OCI-LY7 (cell line): ENCODE measurements at regions not wholly inside any gene's neighbourhood (a gene's known extent, or its start where the extent isn't known, plus 50 kb on each side); places are given as distances from the start of the nearest gene placed in this dataset.
A peak's percentile ranks its signal among the peaks of the same experiment; 100 is the strongest.

Experiments
- BruUV-seq: library from RNA; stranded (reverse); fragments of 400-500 nt; replicated peaks from 2 replicates; lab custom pipeline; 2021; lab: Mats Ljungman, UMichigan
- CTCF ChIA-PET: fragments of 300-600 bp; sonication (Branson Sonifier 250); formaldehyde crosslinking; loops from one replicate; lab custom pipeline; 2022; ENCODE audit warnings: antibody characterized with exemption; ENCODE audit not compliant: unreplicated experiment; lab: Charles Lee
- POLR2A ChIA-PET: fragments of 300-600 bp; sonication (Branson Sonifier 250); formaldehyde crosslinking; loops from one replicate; lab custom pipeline; 2022; ENCODE audit warnings: antibody characterized with exemption; lab: Charles Lee
- DNase-seq: peaks from one replicate; pipeline ENCODE4 v3.0.0-alpha.2; 2015; ENCODE audit warnings: low spot score
- H2AFZ ChIP-seq: fragments of 200-600 bp; sonication (generic), shearing (Covaris generic); 2 replicates; pipeline ENCODE4 v1.6.1; 2014; ENCODE audit warnings: mild to moderate bottlenecking, antibody characterized with exemption, low read length, moderate library complexity
- H3K27ac ChIP-seq: fragments of 200-600 bp; sonication (generic); 2 replicates; pipeline ENCODE4 v1.5.1; 2014; ENCODE audit warnings: mixed run types, low read depth, mild to moderate bottlenecking, moderate library complexity, low read length, inconsistent platforms; ENCODE audit not compliant: poor library complexity, severe bottlenecking
- H3K36me3 ChIP-seq: fragments of 200-600 bp; sonication (generic); 2 replicates; pipeline ENCODE4 v1.6.1; 2014; ENCODE audit warnings: mild to moderate bottlenecking, antibody characterized with exemption, low read length, moderate library complexity, mixed read lengths; ENCODE audit not compliant: insufficient read depth
- H3K4me1 ChIP-seq: fragments of 200-600 bp; sonication (generic); 2 replicates; pipeline ENCODE4 v1.5.1; 2014; ENCODE audit warnings: mild to moderate bottlenecking, low read length; ENCODE audit not compliant: insufficient read depth, poor library complexity, severe bottlenecking
- H3K4me2 ChIP-seq: fragments of 200-600 bp; sonication (generic); 2 replicates; pipeline ENCODE4 v1.6.1; 2014; ENCODE audit warnings: mild to moderate bottlenecking, low read length
- H3K4me3 ChIP-seq: fragments of 200-600 bp; sonication (generic); 2 replicates; pipeline ENCODE4 v1.5.1; 2014; ENCODE audit warnings: mild to moderate bottlenecking, low read depth, low read length; ENCODE audit not compliant: poor library complexity, severe bottlenecking
- H3K79me2 ChIP-seq: fragments of 200-600 bp; sonication (generic); 2 replicates; pipeline ENCODE4 v1.6.1; 2016; ENCODE audit warnings: low read depth, mild to moderate bottlenecking, low read length, moderate library complexity, mixed read lengths; ENCODE audit not compliant: insufficient read depth
- H3K9me2 ChIP-seq: fragments of 200-600 bp; sonication (generic); 2 replicates; pipeline ENCODE4 v1.6.1; 2016; ENCODE audit warnings: mild to moderate bottlenecking, low read length, mixed read lengths; ENCODE audit not compliant: insufficient read depth
- H3K9me3 ChIP-seq: fragments of 200-600 bp; sonication (generic); 2 replicates; pipeline ENCODE4 v1.6.1; 2014; ENCODE audit warnings: mild to moderate bottlenecking, mixed run types, low read length, mixed read lengths
- H4K20me1 ChIP-seq: fragments of 200-600 bp; sonication (generic); 2 replicates; pipeline ENCODE4 v1.6.1; 2014; ENCODE audit warnings: mild to moderate bottlenecking, antibody characterized with exemption, low read length, moderate library complexity, mixed read lengths; ENCODE audit not compliant: insufficient read depth
- EZH2phosphoT487 ChIP-seq: fragments of 200-600 bp; sonication (generic); IDR thresholded peaks from 2 replicates; pipeline ENCODE4 v1.6.1; 2018; ENCODE audit warnings: low read depth, borderline replicate concordance, mild to moderate bottlenecking, mixed run types, antibody characterized with exemption, low read length, moderate library complexity, mixed read lengths
- intact Hi-C: fragments of 100-400 bp; cut with micrococcal nuclease; formaldehyde crosslinking; loops from one replicate; pipeline ENCODE4 v1.10.0; 2022; ENCODE audit not compliant: unreplicated experiment
- TF ChIP-seq, protein P1 (sequence below): fragments of 200-600 bp; sonication (generic); conservative IDR thresholded peaks from 2 replicates; pipeline ENCODE4 v1.5.1; 2014; ENCODE audit warnings: mild to moderate bottlenecking, antibody characterized with exemption, low read length, moderate library complexity, mixed read lengths

DNA sequence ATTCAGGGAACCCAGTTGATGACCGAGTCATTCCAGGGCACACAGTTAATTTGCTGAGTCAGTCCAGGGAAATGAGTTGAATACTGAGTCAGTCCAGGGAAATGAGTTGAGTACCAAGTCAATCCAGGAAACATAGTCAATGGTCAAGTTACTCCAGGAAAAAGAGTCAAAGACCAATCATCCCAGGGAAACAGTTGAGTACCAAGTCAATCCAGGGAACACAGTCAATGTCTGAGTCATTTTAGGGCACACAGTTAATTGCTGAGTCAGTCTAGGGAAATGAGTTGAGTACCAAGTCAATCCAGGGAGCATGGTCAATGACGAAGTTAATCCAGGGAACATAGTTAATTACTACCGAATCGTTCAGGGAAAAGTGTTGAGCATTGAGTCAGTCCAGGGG lies 754.4 kb downstream of the NLGN4X start:
- H3K4me1 ChIP-seq: no peaks in the 10 kb centered on the region
- no peaks in the 10 kb centered on the region for H3K9me2 ChIP-seq
- CTCF ChIA-PET: no interaction called here
- no peak overlapping the region for H3K4me2 ChIP-seq
- BruUV-seq: no TSS peak
- H3K9me3 ChIP-seq: no peaks in the 10 kb centered on the region
- POLR2A ChIA-PET: no interaction called here
- H2AFZ ChIP-seq: no peak overlapping the region
- intact Hi-C loops: no loop called here
- no peak overlapping the region for H3K27ac ChIP-seq
- no peaks in the 10 kb centered on the region for H4K20me1 ChIP-seq
- H3K4me3 ChIP-seq: no peak overlapping the region
- no peaks in the 10 kb centered on the region for H3K36me3 ChIP-seq
- no peak for DNase-seq
- H3K79me2 ChIP-seq: no peaks in the 10 kb centered on the region
- no peak for TF ChIP-seq EZH2phosphoT487
- TF ChIP-seq, protein P1, sequence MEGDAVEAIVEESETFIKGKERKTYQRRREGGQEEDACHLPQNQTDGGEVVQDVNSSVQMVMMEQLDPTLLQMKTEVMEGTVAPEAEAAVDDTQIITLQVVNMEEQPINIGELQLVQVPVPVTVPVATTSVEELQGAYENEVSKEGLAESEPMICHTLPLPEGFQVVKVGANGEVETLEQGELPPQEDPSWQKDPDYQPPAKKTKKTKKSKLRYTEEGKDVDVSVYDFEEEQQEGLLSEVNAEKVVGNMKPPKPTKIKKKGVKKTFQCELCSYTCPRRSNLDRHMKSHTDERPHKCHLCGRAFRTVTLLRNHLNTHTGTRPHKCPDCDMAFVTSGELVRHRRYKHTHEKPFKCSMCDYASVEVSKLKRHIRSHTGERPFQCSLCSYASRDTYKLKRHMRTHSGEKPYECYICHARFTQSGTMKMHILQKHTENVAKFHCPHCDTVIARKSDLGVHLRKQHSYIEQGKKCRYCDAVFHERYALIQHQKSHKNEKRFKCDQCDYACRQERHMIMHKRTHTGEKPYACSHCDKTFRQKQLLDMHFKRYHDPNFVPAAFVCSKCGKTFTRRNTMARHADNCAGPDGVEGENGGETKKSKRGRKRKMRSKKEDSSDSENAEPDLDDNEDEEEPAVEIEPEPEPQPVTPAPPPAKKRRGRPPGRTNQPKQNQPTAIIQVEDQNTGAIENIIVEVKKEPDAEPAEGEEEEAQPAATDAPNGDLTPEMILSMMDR: no peak

DNA sequence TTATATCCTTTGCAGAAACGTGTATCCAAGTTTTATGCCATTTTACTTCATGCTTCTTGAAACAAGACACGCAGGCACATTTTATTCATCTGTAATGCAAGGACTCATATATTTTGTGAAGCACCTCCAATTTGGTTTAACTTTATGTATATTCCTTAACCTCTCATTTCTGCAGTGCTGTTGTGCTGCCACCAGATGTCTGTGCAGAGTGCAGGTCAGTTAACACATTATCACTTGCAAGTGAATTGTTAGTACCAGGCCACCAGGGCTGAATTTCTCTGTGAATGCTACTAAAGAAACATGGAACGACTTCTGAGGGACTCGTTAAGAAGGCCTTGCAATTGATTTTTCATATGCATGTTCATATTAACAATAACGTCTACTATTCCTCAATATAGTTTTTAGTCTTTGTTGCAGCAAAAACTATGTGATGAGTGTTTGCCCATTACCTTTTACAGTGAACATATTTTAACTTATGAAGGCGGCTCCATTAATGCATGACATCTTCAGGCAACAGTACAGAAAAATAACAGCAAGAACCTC lies 770.3 kb downstream of the NLGN4X start:
- no peaks in the 10 kb centered on the region for H3K4me1 ChIP-seq
- no peak overlapping the region for H3K27ac ChIP-seq
- no peaks in the 10 kb centered on the region for H3K36me3 ChIP-seq
- no peaks in the 10 kb centered on the region for H3K79me2 ChIP-seq
- peak; percentile 21 for DNase-seq
- no peaks in the 10 kb centered on the region for H3K9me3 ChIP-seq
- POLR2A ChIA-PET: interaction anchor here (0.6 kb wide), 1 partner anchor 744 kb away, joined by 3 read pairs; no protein-coding TSS in a partner anchor
- no TSS peak for BruUV-seq
- no peak overlapping the region for H2AFZ ChIP-seq
- intact Hi-C loops: no loop called here
- no peaks in the 10 kb centered on the region for H3K9me2 ChIP-seq
- TF ChIP-seq, protein P1: peak; percentile 52
- TF ChIP-seq EZH2phosphoT487: no peak
- CTCF ChIA-PET: no interaction called here
- no peak overlapping the region for H3K4me3 ChIP-seq
- H4K20me1 ChIP-seq: no peaks in the 10 kb centered on the region
- H3K4me2 ChIP-seq: no peak overlapping the region

DNA sequence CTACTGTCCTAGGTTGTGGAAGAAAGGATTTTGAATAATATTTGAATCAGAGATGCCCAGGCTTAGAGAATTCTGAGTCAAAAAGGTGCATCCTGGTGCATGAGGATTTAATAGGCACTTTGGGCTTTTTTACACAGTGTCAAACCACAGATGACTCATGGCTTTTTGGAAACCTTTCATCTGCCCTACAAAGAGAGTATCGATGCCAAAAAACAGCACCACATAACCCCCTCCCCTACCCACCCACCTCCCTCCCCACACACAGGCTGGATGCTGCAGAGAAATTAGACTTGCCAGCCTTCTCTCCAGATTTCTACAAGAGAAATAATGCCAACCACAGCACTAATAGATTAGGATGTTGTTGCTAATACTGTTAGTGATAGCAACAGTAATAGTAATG lies 779.3 kb downstream of the NLGN4X start:
- H3K36me3 ChIP-seq: no peaks in the 10 kb centered on the region
- TF ChIP-seq, protein P1: no peak
- no peak for TF ChIP-seq EZH2phosphoT487
- H3K79me2 ChIP-seq: no peaks in the 10 kb centered on the region
- H3K9me3 ChIP-seq: no peaks in the 10 kb centered on the region
- no peaks in the 10 kb centered on the region for H4K20me1 ChIP-seq
- H3K9me2 ChIP-seq: no peaks in the 10 kb centered on the region
- CTCF ChIA-PET: no interaction called here
- no peak overlapping the region for H3K4me3 ChIP-seq
- intact Hi-C loops: no loop called here
- H2AFZ ChIP-seq: no peak overlapping the region
- BruUV-seq: no TSS peak
- H3K4me1 ChIP-seq: no peaks in the 10 kb centered on the region
- H3K27ac ChIP-seq: no peak overlapping the region
- no peak overlapping the region for H3K4me2 ChIP-seq
- no peak for DNase-seq
- POLR2A ChIA-PET: no interaction called here
